ENCODE measurements at regions not wholly inside any gene's neighbourhood (a gene's known extent, or its start where the extent isn't known, plus 50 kb on each side); places are given as distances from the start of the nearest gene placed in this dataset.

DNA sequence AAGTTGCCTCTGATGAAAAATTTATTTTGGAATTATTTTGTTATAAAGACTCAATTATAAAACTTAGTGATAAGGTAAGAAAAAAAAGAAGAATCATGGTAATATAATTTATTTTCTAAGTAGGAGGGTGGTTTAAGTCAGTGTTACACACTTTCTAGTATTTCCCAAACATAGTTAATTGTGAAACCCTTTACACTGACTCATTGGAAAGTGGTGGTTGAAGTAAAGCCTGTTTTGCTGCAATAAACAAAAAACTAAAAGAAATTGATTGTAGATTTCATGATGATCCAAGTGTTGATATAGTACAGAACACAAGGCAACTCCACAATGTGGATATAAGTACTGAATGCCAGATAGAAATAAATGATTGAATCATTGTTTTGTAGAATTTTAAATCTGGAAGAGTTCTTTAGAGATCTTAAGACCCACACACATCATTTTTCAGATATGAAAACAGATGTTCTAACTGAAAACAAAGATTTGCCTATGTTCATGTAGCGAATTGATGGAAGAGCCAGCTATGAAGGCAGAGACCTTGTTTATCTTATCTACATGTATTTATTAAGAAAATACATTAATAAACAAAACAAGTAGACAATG is 539.8 kb downstream of the PRELID2 start:
- Histone ChIP-seq H3K9me3 (ENCODE audit: low read length) (no peaks in the 10 kb centered on the region), H3K9ac (ENCODE audit: insufficient read depth, low read depth, low read length) (no peak overlapping the region), H3K27me3 (ENCODE audit: control insufficient read depth in 1 of 2, insufficient read depth in 2 of 2, low read length in 2 of 2) (no peaks in the 10 kb centered on the region), H3K27ac (ENCODE audit: extremely low read length, insufficient read depth, low read length) (no peak overlapping the region), H3K4me3 (replicated peaks in 1 of 3; ENCODE audit: insufficient read depth in 1 of 3, low read depth in 2 of 3, low read length in 3 of 3) (no peak overlapping the region), H3K36me3 (replicated peaks in 1 of 2; ENCODE audit: control insufficient read depth in 1 of 2, insufficient read depth in 2 of 2, low read length in 2 of 2) (no peaks in the 10 kb centered on the region), H2AFZ (ENCODE audit: low read length) (no peak overlapping the region), H3K4me1 (ENCODE audit: insufficient read depth, low read length) (no peaks in the 10 kb centered on the region), H3K79me2 (ENCODE audit: insufficient read depth, low read length) (no peaks in the 10 kb centered on the region), H4K20me1 (ENCODE audit: insufficient read depth, low read length) (no peaks in the 10 kb centered on the region), H3K4me2 (ENCODE audit: low read depth, low read length) (no peak overlapping the region)
- POLR2A ChIA-PET = no interaction called here
- WGBS (ENCODE audit: low lambda C conversion rate) = 2% methylated on average over 1 of the region's 1 CpG
- FAIRE-seq (no peak), ATAC-seq (no peak), DNase-seq (ENCODE audit: low spot score) (no peak)
- intact Hi-C loops (cut with micrococcal nuclease; ENCODE audit: unreplicated experiment) = no loop called here
- BruUV-seq (replicated peaks) = no TSS peak
- no peak for TF ChIP-seq ZFP90 (CRISPR knock-in tag; IDR thresholded peaks at IDR 0.05; ENCODE audit: borderline replicate concordance)
- no peak for TF ChIP-seq ZNF567 (CRISPR knock-in tag; IDR thresholded peaks at IDR 0.05; ENCODE audit: borderline replicate concordance)
- no peak for TF ChIP-seq NBN (conservative IDR thresholded peaks at IDR 0.05)
- TF ChIP-seq PAF1 (CRISPR knock-in tag; IDR thresholded peaks at IDR 0.05) = no peak
- TF ChIP-seq, protein P1, sequence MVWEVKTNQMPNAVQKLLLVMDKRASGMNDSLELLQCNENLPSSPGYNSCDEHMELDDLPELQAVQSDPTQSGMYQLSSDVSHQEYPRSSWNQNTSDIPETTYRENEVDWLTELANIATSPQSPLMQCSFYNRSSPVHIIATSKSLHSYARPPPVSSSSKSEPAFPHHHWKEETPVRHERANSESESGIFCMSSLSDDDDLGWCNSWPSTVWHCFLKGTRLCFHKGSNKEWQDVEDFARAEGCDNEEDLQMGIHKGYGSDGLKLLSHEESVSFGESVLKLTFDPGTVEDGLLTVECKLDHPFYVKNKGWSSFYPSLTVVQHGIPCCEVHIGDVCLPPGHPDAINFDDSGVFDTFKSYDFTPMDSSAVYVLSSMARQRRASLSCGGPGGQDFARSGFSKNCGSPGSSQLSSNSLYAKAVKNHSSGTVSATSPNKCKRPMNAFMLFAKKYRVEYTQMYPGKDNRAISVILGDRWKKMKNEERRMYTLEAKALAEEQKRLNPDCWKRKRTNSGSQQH (CRISPR knock-in tag; IDR thresholded peaks at IDR 0.05; ENCODE audit: low read depth) = no peak
- no peak for TF ChIP-seq ZNF431 (CRISPR knock-in tag; IDR thresholded peaks at IDR 0.05; ENCODE audit: borderline replicate concordance, low read depth)
- TF ChIP-seq, protein P2, sequence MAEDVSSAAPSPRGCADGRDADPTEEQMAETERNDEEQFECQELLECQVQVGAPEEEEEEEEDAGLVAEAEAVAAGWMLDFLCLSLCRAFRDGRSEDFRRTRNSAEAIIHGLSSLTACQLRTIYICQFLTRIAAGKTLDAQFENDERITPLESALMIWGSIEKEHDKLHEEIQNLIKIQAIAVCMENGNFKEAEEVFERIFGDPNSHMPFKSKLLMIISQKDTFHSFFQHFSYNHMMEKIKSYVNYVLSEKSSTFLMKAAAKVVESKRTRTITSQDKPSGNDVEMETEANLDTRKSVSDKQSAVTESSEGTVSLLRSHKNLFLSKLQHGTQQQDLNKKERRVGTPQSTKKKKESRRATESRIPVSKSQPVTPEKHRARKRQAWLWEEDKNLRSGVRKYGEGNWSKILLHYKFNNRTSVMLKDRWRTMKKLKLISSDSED (CRISPR knock-in tag; IDR thresholded peaks at IDR 0.05) = no peak
- no peak for TF ChIP-seq LCORL (IDR thresholded peaks at IDR 0.05)
- TF ChIP-seq LCORL (CRISPR knock-in tag; IDR thresholded peaks at IDR 0.05) = no peak
- no peak for TF ChIP-seq ZNF235 (CRISPR knock-in tag; IDR thresholded peaks at IDR 0.05; ENCODE audit: borderline replicate concordance)
- TF ChIP-seq, protein P3, sequence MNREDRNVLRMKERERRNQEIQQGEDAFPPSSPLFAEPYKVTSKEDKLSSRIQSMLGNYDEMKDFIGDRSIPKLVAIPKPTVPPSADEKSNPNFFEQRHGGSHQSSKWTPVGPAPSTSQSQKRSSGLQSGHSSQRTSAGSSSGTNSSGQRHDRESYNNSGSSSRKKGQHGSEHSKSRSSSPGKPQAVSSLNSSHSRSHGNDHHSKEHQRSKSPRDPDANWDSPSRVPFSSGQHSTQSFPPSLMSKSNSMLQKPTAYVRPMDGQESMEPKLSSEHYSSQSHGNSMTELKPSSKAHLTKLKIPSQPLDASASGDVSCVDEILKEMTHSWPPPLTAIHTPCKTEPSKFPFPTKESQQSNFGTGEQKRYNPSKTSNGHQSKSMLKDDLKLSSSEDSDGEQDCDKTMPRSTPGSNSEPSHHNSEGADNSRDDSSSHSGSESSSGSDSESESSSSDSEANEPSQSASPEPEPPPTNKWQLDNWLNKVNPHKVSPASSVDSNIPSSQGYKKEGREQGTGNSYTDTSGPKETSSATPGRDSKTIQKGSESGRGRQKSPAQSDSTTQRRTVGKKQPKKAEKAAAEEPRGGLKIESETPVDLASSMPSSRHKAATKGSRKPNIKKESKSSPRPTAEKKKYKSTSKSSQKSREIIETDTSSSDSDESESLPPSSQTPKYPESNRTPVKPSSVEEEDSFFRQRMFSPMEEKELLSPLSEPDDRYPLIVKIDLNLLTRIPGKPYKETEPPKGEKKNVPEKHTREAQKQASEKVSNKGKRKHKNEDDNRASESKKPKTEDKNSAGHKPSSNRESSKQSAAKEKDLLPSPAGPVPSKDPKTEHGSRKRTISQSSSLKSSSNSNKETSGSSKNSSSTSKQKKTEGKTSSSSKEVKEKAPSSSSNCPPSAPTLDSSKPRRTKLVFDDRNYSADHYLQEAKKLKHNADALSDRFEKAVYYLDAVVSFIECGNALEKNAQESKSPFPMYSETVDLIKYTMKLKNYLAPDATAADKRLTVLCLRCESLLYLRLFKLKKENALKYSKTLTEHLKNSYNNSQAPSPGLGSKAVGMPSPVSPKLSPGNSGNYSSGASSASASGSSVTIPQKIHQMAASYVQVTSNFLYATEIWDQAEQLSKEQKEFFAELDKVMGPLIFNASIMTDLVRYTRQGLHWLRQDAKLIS (CRISPR knock-in tag; IDR thresholded peaks at IDR 0.05) = no peak
- TF ChIP-seq SRSF4 (IDR thresholded peaks at IDR 0.05; ENCODE audit: low read depth, low read length, poor library complexity, severe bottlenecking) = no peak
- no peak for TF ChIP-seq JUND (CRISPR knock-in tag; IDR thresholded peaks at IDR 0.05)
- TF ChIP-seq, protein P4, sequence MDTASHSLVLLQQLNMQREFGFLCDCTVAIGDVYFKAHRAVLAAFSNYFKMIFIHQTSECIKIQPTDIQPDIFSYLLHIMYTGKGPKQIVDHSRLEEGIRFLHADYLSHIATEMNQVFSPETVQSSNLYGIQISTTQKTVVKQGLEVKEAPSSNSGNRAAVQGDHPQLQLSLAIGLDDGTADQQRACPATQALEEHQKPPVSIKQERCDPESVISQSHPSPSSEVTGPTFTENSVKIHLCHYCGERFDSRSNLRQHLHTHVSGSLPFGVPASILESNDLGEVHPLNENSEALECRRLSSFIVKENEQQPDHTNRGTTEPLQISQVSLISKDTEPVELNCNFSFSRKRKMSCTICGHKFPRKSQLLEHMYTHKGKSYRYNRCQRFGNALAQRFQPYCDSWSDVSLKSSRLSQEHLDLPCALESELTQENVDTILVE (CRISPR knock-in tag; IDR thresholded peaks at IDR 0.05) = no peak
- CTCF ChIA-PET (ENCODE audit: low intra/inter-chr PET ratio, low total read pairs) = no interaction called here
- in situ Hi-C loops (cut with HindIII; ENCODE audit: extremely low pct_ligation_motif_present, low pct_unique_long_range_greater_than_20kb) = no loop called here

All from HepG2 (cell line).